Heart left ventricle (tissue), 13 donors: ENCODE measurements at regions not wholly inside any gene's neighbourhood (a gene's known extent, or its start where the extent isn't known, plus 50 kb on each side); places are given as distances from the start of the nearest gene placed in this dataset.

Experiments
- POLR2A ChIP-seq, 2 donors: fragments of 450-650 bp; IDR thresholded peaks; one replicate each; pipeline ENCODE4 v1.6.1; 2017; ENCODE audit warnings: antibody characterized with exemption in 2 of 2, mild to moderate bottlenecking in 2 of 2, moderate library complexity in 2 of 2
- TF ChIP-seq, protein P1 (sequence below), 12 donors: fragments of 200-600 bp; sonication (generic) in 4 of 12; IDR thresholded peaks; one replicate each; pipeline versions ENCODE4 v1.5.0 to v1.8.0; 2018 to 2022; ENCODE audit warnings: antibody characterized with exemption in 12 of 12, mild to moderate bottlenecking in 5 of 12
- donor health status: ischemic (EF 13 %, LVEDD 7.1; RV severe dilation, severe dysfunction).
- donor health status: DM: no; HTN: yes; CAD: no.
- donor health status: DM: no; HTN: no; CAD: no.
- donor health status: ischemic (EF 25% LVEDD 6.9; RV normal size, moderate dysfunction).
- donor health status: ischemic (EF 25% LVEDD 5.7; RV mildly dilated, moderate dysfunction).
- donor health status: ischemic (EF 35%, LVEDD 5.7; RV mildly dilated, moderate dysfunction).
- donor health status: nonischemic (EF 11% LVEDD 7.7; RV severe dilation, severe dysfunction).
- donor health status: DM: yes; HTN: yes; CAD: no.
- donor health status: PGD.
- donor health status: ischemic (EF 29% LVEDD 5.4; RV normal size, mild dysfunction).
- donor health status: nonischemic (EF 23%, LVEDD 6.1; RV moderate dilation, normal function).

- TF ChIP-seq, protein P1, sequence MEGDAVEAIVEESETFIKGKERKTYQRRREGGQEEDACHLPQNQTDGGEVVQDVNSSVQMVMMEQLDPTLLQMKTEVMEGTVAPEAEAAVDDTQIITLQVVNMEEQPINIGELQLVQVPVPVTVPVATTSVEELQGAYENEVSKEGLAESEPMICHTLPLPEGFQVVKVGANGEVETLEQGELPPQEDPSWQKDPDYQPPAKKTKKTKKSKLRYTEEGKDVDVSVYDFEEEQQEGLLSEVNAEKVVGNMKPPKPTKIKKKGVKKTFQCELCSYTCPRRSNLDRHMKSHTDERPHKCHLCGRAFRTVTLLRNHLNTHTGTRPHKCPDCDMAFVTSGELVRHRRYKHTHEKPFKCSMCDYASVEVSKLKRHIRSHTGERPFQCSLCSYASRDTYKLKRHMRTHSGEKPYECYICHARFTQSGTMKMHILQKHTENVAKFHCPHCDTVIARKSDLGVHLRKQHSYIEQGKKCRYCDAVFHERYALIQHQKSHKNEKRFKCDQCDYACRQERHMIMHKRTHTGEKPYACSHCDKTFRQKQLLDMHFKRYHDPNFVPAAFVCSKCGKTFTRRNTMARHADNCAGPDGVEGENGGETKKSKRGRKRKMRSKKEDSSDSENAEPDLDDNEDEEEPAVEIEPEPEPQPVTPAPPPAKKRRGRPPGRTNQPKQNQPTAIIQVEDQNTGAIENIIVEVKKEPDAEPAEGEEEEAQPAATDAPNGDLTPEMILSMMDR (IDR thresholded peaks at IDR 0.05): no peak
- no peak for TF ChIP-seq POLR2A (IDR thresholded peaks at IDR 0.05)
These were observed 96.0 kb upstream of the ALKAL2 start for GRCh38 chr2:383888-384287.
